Nephron progenitor cell (in vitro differentiated cells): ENCODE measurements at regions not wholly inside any gene's neighbourhood (a gene's known extent, or its start where the extent isn't known, plus 50 kb on each side); places are given as distances from the start of the nearest gene placed in this dataset.
A peak's percentile ranks its signal among the peaks of the same experiment; 100 is the strongest.

ENCODE experiments used
- DNase-seq: peaks from one replicate; pipeline ENCODE4 v3.0.0; 2021
- H3K27ac Mint-ChIP-seq: 2 replicates; pipeline ENCODE4 v1.8.0; 2021; ENCODE audit warnings: mild to moderate bottlenecking, moderate library complexity, mixed read lengths
- H3K27me3 Mint-ChIP-seq: 2 replicates; pipeline ENCODE4 v1.8.0; 2021; ENCODE audit warnings: mild to moderate bottlenecking, low read depth, mixed read lengths; ENCODE audit not compliant: poor library complexity
- H3K36me3 Mint-ChIP-seq: 2 replicates; pipeline ENCODE4 v1.8.0; 2021; ENCODE audit warnings: low read depth, mixed read lengths
- H3K4me1 Mint-ChIP-seq: 2 replicates; pipeline ENCODE4 v1.8.0; 2021; ENCODE audit warnings: mixed read lengths
- H3K4me3 Mint-ChIP-seq: 2 replicates; pipeline ENCODE4 v1.8.0; 2021; ENCODE audit warnings: mild to moderate bottlenecking, moderate library complexity, mixed read lengths
- H3K9me3 Mint-ChIP-seq: 2 replicates; pipeline ENCODE4 v1.8.0; 2021; ENCODE audit warnings: mild to moderate bottlenecking, moderate library complexity, mixed read lengths
- CTCF ChIP-seq: fragments of 200-600 bp; sonication (generic); IDR thresholded peaks from 2 replicates; pipeline ENCODE4 v1.5.0; 2021; ENCODE audit warnings: antibody characterized with exemption

GRCh38 chr9:23321049-23321448 is 505.0 kb downstream of the ELAVL2 start:
- H3K27ac Mint-ChIP-seq, result no peak overlapping the region
- no peaks in the 10 kb centered on the region for H3K9me3 Mint-ChIP-seq
- no peak overlapping the region for H3K4me3 Mint-ChIP-seq
- no peaks in the 10 kb centered on the region for H3K36me3 Mint-ChIP-seq
- no peak for DNase-seq
- H3K27me3 Mint-ChIP-seq, result no peaks in the 10 kb centered on the region
- TF ChIP-seq CTCF, result no peak
- H3K4me1 Mint-ChIP-seq, result no peaks in the 10 kb centered on the region

GRCh38 chr9:23322392-23322791 is 503.6 kb downstream of the ELAVL2 start:
- TF ChIP-seq CTCF, result peak; percentile 24
- Mint-ChIP-seq H3K27me3 (no peaks in the 10 kb centered on the region), H3K4me1 (no peaks in the 10 kb centered on the region), H3K4me3 (no peak overlapping the region), H3K27ac (no peak overlapping the region), H3K9me3 (no peaks in the 10 kb centered on the region), H3K36me3 (no peaks in the 10 kb centered on the region)
- DNase-seq, result no peak

GRCh38 chr9:23324511-23324910 is 501.5 kb downstream of the ELAVL2 start:
- H3K27me3 Mint-ChIP-seq, result no peaks in the 10 kb centered on the region

GRCh38 chr9:23326597-23326996 is 499.4 kb downstream of the ELAVL2 start:
- H3K27me3 Mint-ChIP-seq, result no peaks in the 10 kb centered on the region
- H3K36me3 Mint-ChIP-seq, result peaks cover 3% of the 10 kb centered on the region
- H3K4me1 Mint-ChIP-seq, result no peaks in the 10 kb centered on the region
- no peak for TF ChIP-seq CTCF
- H3K9me3 Mint-ChIP-seq, result peaks cover 18% of the 10 kb centered on the region
- DNase-seq, result no peak
- no peak overlapping the region for H3K4me3 Mint-ChIP-seq
- H3K27ac Mint-ChIP-seq, result no peak overlapping the region

More at GRCh38 chr9:23324511-23324910, 501.5 kb downstream of the ELAVL2 start:
- Mint-ChIP-seq H3K27ac (no peak overlapping the region), H3K4me1 (no peaks in the 10 kb centered on the region), H3K4me3 (no peak overlapping the region), H3K9me3 (peaks cover 5% of the 10 kb centered on the region), H3K36me3 (no peaks in the 10 kb centered on the region)
- no peak for TF ChIP-seq CTCF
- no peak for DNase-seq

GRCh38 chr9:23341346-23341745 is 484.7 kb downstream of the ELAVL2 start:
- peaks cover 15% of the 10 kb centered on the region for H3K9me3 Mint-ChIP-seq
- no peak overlapping the region for H3K27ac Mint-ChIP-seq

More at GRCh38 chr9:23341346-23341745, 484.7 kb downstream of the ELAVL2 start:
- TF ChIP-seq CTCF, result no peak
- H3K27me3 Mint-ChIP-seq, result peaks cover 3% of the 10 kb centered on the region
- no peak for DNase-seq
- no peak overlapping the region for H3K4me3 Mint-ChIP-seq
- H3K4me1 Mint-ChIP-seq, result no peaks in the 10 kb centered on the region
- no peaks in the 10 kb centered on the region for H3K36me3 Mint-ChIP-seq
